ENCODE measurements at regions not wholly inside any gene's neighbourhood (a gene's known extent, or its start where the extent isn't known, plus 50 kb on each side); places are given as distances from the start of the nearest gene placed in this dataset.

DNA sequence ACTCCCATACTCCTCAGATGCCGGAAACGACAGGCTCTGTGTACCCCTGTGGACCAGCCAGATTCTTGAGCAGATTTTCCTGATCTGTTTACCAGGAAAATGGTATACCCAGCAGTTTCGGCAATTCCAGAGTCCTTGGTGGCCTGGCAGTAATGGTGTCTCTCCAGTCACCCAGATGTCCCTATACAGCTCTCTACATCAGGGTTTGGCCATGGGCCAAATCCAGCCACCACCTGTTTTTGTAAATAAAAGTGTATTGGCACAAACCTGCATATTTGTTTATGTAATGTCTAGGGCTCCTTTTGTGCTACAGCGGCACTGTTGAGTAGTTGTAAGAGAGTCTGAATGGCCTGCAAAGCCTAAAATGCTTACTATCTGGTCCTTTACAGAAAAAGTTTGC lies 491.3 kb downstream of the RPS24 start:
- no peak overlapping the region for H3K27ac ChIP-seq (ENCODE audit: low read depth, low read length, poor library complexity, severe bottlenecking)
- no peaks in the 10 kb centered on the region for H3K36me3 ChIP-seq (ENCODE audit: insufficient read depth, low read length, poor library complexity, severe bottlenecking)
- no peak overlapping the region for H3K4me3 ChIP-seq (ENCODE audit: low read depth, low read length, poor library complexity, severe bottlenecking)
- no peaks in the 10 kb centered on the region for H3K4me1 ChIP-seq (ENCODE audit: insufficient read depth, low read length, poor library complexity, severe bottlenecking)
- BruUV-seq (replicated peaks): no TSS peak
- H3K27me3 ChIP-seq (replicated peaks; ENCODE audit: insufficient read depth, low read depth, low read length, poor library complexity): no peaks in the 10 kb centered on the region
- ChIA-PET POLR2A (ENCODE audit: low non-redundant PET) (no interaction called here), CTCF (no interaction called here)
- H3K9me3 ChIP-seq (ENCODE audit: low read depth, low read length, poor library complexity, severe bottlenecking): no peaks in the 10 kb centered on the region
- no peak for TF ChIP-seq EZH2 (IDR thresholded peaks at IDR 0.05; ENCODE audit: borderline replicate concordance, low read depth, low read length, poor library complexity, severe bottlenecking)
- TF ChIP-seq, protein P1, sequence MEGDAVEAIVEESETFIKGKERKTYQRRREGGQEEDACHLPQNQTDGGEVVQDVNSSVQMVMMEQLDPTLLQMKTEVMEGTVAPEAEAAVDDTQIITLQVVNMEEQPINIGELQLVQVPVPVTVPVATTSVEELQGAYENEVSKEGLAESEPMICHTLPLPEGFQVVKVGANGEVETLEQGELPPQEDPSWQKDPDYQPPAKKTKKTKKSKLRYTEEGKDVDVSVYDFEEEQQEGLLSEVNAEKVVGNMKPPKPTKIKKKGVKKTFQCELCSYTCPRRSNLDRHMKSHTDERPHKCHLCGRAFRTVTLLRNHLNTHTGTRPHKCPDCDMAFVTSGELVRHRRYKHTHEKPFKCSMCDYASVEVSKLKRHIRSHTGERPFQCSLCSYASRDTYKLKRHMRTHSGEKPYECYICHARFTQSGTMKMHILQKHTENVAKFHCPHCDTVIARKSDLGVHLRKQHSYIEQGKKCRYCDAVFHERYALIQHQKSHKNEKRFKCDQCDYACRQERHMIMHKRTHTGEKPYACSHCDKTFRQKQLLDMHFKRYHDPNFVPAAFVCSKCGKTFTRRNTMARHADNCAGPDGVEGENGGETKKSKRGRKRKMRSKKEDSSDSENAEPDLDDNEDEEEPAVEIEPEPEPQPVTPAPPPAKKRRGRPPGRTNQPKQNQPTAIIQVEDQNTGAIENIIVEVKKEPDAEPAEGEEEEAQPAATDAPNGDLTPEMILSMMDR (conservative IDR thresholded peaks at IDR 0.05; ENCODE audit: low read depth, low read length): no peak
- intact Hi-C loops (cut with micrococcal nuclease; ENCODE audit: unreplicated experiment): no loop called here
- DNase-seq (ENCODE audit: low spot score): no peak

DNA sequence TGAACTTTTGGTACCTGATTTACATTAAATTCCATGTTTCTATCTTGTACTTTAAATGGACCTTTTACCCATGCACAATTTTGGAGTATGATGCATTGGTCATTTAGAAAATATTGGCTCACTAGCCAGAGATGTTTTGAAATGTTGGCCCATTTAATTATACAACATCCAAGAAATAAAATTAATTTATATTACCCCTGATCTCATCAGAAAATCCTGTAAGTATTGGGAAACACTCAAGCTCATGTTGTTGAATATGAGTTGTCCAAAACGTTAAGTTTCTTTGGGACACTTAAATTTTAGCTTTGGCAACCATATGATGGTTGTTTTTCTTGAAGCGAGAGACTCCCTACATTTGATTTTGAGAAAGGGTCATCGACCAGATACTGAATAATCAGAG lies 492.7 kb downstream of the RPS24 start:
- no peaks in the 10 kb centered on the region for H3K9me3 ChIP-seq (ENCODE audit: low read depth, low read length, poor library complexity, severe bottlenecking)
- POLR2A ChIA-PET (ENCODE audit: low non-redundant PET): no interaction called here
- intact Hi-C loops (cut with micrococcal nuclease; ENCODE audit: unreplicated experiment): no loop called here
- no peak for DNase-seq (ENCODE audit: low spot score)
- no peaks in the 10 kb centered on the region for H3K4me1 ChIP-seq (ENCODE audit: insufficient read depth, low read length, poor library complexity, severe bottlenecking)
- no peaks in the 10 kb centered on the region for H3K27me3 ChIP-seq (replicated peaks; ENCODE audit: insufficient read depth, low read depth, low read length, poor library complexity)
- no TSS peak for BruUV-seq (replicated peaks)
- no peak overlapping the region for H3K4me3 ChIP-seq (ENCODE audit: low read depth, low read length, poor library complexity, severe bottlenecking)
- TF ChIP-seq, protein P1 (conservative IDR thresholded peaks at IDR 0.05; ENCODE audit: low read depth, low read length): no peak
- TF ChIP-seq EZH2 (IDR thresholded peaks at IDR 0.05; ENCODE audit: borderline replicate concordance, low read depth, low read length, poor library complexity, severe bottlenecking): no peak
- H3K36me3 ChIP-seq (ENCODE audit: insufficient read depth, low read length, poor library complexity, severe bottlenecking): no peaks in the 10 kb centered on the region
- no peak overlapping the region for H3K27ac ChIP-seq (ENCODE audit: low read depth, low read length, poor library complexity, severe bottlenecking)
- CTCF ChIA-PET: no interaction called here

- Histone ChIP-seq H3K4me3 (ENCODE audit: low read depth, low read length, poor library complexity, severe bottlenecking) (no peak overlapping the region), H3K36me3 (ENCODE audit: insufficient read depth, low read length, poor library complexity, severe bottlenecking) (no peaks in the 10 kb centered on the region), H3K27me3 (replicated peaks; ENCODE audit: insufficient read depth, low read depth, low read length, poor library complexity) (no peaks in the 10 kb centered on the region), H3K4me1 (ENCODE audit: insufficient read depth, low read length, poor library complexity, severe bottlenecking) (no peaks in the 10 kb centered on the region), H3K27ac (ENCODE audit: low read depth, low read length, poor library complexity, severe bottlenecking) (no peak overlapping the region), H3K9me3 (ENCODE audit: low read depth, low read length, poor library complexity, severe bottlenecking) (no peaks in the 10 kb centered on the region)
- BruUV-seq (replicated peaks): no TSS peak
- intact Hi-C loops (cut with micrococcal nuclease; ENCODE audit: unreplicated experiment): no loop called here
- TF ChIP-seq, protein P1 (conservative IDR thresholded peaks at IDR 0.05; ENCODE audit: low read depth, low read length): no peak
- TF ChIP-seq EZH2 (IDR thresholded peaks at IDR 0.05; ENCODE audit: borderline replicate concordance, low read depth, low read length, poor library complexity, severe bottlenecking): no peak
- ChIA-PET POLR2A (ENCODE audit: low non-redundant PET) (no interaction called here), CTCF (no interaction called here)
- DNase-seq (ENCODE audit: low spot score): no peak
Measured at GRCh38 chr10:78527296-78527695, 493.6 kb downstream of the RPS24 start.
